D721Med (cell line): ENCODE measurements at regions not wholly inside any gene's neighbourhood (a gene's known extent, or its start where the extent isn't known, plus 50 kb on each side); places are given as distances from the start of the nearest gene placed in this dataset.
"Not testable (repeated sequence)": the region's sequence is repeated elsewhere in the genome, so short reads cannot be mapped to it uniquely, and the experiment has no call there.

Experiments
- DNase-seq: peaks from one replicate; pipeline ENCODE4 v3.0.0; 2011; ENCODE audit warnings: low spot score; ENCODE audit not compliant: insufficient read length
- FAIRE-seq: peaks from 2 replicates; lab custom pipeline; 2011; peaks lifted over from hg19 to GRCh38; lab: Jason Lieb, UNC
- TF ChIP-seq, protein P1 (sequence below): IDR thresholded peaks from 2 replicates; pipeline ENCODE4 v1.5.1; 2012; ENCODE audit warnings: mild to moderate bottlenecking, control low read depth; ENCODE audit not compliant: insufficient read depth; ENCODE audit errors: missing control alignments

DNA sequence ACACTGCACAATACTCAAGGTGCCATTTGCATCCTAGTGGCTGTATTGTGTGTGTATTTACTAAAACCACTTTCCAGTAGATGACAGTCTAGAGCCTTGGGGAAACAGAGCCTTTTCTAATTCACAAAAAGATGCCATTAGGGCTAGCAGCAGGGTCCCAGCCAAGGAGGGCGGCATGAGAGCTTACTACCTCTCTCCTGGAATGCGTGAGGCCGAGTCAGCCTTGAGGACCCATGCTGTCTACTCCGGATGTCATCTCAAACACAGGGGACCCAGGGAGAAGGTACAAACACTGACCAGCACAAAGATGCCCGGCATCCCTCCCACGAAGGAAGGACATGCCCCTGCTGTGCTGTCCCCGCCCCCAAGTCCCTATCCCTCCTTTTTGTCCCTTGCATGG is 65.5 kb downstream of the CYCS start:
- DNase-seq (no peak), FAIRE-seq (no peak)
- TF ChIP-seq, protein P1, sequence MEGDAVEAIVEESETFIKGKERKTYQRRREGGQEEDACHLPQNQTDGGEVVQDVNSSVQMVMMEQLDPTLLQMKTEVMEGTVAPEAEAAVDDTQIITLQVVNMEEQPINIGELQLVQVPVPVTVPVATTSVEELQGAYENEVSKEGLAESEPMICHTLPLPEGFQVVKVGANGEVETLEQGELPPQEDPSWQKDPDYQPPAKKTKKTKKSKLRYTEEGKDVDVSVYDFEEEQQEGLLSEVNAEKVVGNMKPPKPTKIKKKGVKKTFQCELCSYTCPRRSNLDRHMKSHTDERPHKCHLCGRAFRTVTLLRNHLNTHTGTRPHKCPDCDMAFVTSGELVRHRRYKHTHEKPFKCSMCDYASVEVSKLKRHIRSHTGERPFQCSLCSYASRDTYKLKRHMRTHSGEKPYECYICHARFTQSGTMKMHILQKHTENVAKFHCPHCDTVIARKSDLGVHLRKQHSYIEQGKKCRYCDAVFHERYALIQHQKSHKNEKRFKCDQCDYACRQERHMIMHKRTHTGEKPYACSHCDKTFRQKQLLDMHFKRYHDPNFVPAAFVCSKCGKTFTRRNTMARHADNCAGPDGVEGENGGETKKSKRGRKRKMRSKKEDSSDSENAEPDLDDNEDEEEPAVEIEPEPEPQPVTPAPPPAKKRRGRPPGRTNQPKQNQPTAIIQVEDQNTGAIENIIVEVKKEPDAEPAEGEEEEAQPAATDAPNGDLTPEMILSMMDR, result no peak

- TF ChIP-seq, protein P1, result no peak
- DNase-seq, result no peak
- FAIRE-seq, result no peak
Measured at GRCh38 chr7:25056368-25056767, 68.7 kb downstream of the CYCS start.

DNA sequence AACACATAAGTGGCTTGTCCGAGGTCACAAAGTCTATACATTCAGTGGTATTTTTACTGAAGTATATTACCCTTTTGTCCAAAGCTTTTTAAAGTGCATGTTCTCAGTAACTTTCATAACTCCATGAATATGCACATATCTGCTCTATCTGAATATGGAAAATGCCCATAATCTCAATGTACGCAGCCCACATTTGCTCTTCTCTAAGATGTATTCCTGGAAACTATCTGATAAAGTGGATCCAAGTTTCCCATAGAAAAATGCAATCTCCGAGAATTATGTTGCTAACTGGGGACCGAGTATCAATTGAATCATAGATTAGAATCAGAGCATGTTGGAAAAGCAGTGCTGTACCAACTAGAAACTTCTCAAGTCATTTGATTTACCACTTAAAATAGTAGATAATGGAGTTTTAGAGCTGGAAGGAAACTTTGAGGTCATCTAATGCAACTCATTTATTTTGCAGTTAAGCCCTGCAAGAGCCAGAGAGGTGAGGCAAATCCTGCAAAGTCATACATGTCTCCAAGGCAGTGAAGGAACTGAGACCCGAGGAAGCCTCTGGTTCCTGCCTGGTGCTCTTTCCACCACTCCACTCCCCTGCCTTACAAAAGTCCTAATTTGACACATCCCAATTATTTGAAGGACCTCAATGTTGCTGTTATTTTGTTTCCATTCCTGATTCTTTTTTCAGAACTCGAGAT is 69.4 kb downstream of the CYCS start:
- no peak for FAIRE-seq
- DNase-seq, result no peak
- TF ChIP-seq, protein P1, result no peak

DNA sequence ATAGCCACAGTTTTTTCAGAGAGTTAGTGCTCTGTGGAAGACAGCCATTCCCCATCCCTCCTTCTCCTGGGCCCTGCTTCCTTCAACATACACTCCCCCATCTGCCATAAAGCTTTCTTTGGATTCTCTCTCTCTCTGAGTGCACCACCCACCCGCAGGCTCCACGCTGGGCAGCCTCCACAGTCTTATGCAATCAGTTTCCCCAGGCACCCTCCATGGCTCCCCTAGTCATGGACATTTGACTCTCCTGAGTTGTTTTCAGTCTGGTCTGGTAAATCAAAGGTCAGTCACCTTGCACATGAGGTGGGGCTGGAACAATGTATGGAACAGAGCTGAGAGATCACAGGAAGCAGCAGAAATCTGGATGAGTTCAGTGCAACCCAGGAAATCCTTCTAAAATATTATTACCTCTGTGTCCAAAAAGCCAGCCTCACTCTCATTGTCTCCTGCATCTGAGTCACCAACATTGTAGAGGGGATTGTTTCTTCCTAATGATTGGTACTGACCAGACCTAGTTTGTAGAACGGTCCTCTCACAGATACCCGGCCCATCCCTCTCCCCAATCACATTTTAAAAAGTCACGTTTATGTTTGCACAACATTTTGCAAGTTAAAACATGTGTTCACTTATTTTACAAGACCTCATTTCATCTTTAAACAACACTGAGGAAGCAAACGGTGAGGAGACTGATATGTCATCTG is 70.1 kb downstream of the CYCS start:
- TF ChIP-seq, protein P1, result no peak
- no peak for DNase-seq
- no peak for FAIRE-seq

DNA sequence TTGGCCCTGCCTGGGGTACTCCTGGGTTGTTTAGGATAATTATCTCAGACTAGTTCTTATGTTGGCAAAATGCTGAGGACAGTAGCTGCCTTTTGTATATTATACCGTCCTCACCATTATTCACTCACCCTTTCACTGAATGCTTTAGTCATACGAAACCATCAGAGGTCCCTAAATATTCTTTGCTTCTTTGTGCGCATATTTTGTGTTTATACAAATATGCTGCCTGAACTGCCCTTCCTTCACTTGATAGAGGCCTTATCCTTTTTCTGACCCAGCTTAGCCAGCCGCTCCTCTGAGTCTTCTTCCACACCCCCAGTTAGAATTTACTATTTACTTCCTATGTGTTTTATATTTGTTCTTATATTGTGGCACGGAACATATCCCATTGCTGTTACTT is 70.2 kb upstream of the OSBPL3 start:
- DNase-seq (no peak), FAIRE-seq (no peak)
- TF ChIP-seq, protein P1, result no peak

- TF ChIP-seq, protein P1, result no peak
- FAIRE-seq, result no peak
- no peak for DNase-seq
Measured at GRCh38 chr7:25048444-25048834, 68.5 kb upstream of the OSBPL3 start.

DNA sequence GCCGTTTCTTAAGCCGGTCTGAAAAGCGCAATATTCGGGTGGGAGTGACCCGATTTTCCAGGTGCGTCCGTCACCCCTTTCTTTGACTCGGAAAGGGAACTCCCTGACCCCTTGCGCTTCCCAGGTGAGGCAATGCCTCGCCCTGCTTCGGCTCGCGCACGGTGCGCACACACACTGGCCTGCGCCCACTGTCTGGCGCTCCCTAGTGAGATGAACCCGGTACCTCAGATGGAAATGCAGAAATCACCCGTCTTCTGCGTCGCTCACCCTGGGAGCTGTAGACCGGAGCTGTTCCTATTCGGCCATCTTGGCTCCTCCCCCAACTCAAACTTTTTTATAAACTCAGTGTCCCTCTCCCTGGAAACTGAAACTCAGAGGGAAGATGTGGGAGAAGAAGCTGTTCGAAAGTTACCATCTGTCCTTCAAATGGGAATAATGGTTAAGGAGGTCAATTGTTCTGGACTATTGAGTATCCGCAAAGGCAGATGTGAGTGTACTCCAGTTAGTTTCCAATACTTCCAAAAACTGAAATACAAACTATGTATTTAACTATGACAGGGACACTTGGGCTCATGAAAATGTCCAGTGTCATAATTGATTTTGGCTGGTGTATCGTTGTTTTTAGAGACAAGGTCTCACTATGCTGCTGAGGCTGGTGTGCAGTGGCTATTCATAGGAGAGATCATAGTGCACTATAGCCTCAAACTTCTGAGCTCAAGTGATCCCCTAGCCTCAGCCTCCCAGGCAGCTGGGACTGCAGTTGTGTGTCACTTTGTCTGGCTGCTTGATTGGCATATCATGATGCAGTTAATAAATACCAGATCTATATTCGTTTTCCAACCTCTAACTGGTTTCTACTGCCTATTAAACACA is 67.8 kb upstream of the OSBPL3 start:
- not testable (repeated sequence) for FAIRE-seq, DNase-seq
